ENCODE measurements at regions not wholly inside any gene's neighbourhood (a gene's known extent, or its start where the extent isn't known, plus 50 kb on each side); places are given as distances from the start of the nearest gene placed in this dataset.

GRCh38 chr1:81242103-81242502, 558.6 kb upstream of the ADGRL2 start:
- TF ChIP-seq ZFX (IDR thresholded peaks at IDR 0.05; ENCODE audit: borderline replicate concordance) (no peak), CTCF (IDR thresholded peaks at IDR 0.05) (no peak)
- H3K27ac ChIP-seq: no peak overlapping the region

- no peak overlapping the region for H3K27ac ChIP-seq
- TF ChIP-seq CTCF (IDR thresholded peaks at IDR 0.05): no peak
- TF ChIP-seq ZFX (IDR thresholded peaks at IDR 0.05; ENCODE audit: borderline replicate concordance): no peak
Observed at GRCh38 chr1:81238129-81238528, 562.6 kb upstream of the ADGRL2 start.

- no peak for TF ChIP-seq ZFX (IDR thresholded peaks at IDR 0.05; ENCODE audit: borderline replicate concordance)
- no peak for TF ChIP-seq CTCF (IDR thresholded peaks at IDR 0.05)
- H3K27ac ChIP-seq: no peak overlapping the region
Observed at GRCh38 chr1:81237473-81238089, 563.2 kb upstream of the ADGRL2 start.

DNA sequence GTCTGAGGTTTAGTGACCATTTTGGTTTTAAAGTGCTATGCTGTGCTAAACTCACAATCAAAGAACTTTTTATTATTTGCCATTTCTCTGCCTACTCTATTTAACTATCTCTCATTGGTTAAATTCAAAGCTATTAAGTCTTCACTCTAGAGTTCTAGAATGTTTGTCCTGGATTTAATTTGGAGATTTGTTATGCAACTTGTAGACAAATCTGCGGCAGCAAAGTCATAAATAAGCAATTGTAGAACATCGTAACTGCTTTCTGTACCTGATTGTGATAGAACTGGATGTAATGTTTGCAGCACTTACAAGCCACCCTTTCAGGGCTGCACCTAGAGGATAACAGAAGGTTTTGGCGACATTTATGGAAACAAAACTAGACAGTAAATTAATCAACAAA, 566.5 kb upstream of the ADGRL2 start:
- no peak for TF ChIP-seq ZFX (IDR thresholded peaks at IDR 0.05; ENCODE audit: borderline replicate concordance)
- no peak overlapping the region for H3K27ac ChIP-seq

- H3K27ac ChIP-seq: no peak overlapping the region
- TF ChIP-seq CTCF (IDR thresholded peaks at IDR 0.05) (no peak), ZFX (IDR thresholded peaks at IDR 0.05; ENCODE audit: borderline replicate concordance) (no peak)
Observed at GRCh38 chr1:81233591-81233990, 567.1 kb upstream of the ADGRL2 start.

GRCh38 chr1:81232420-81232819, 568.3 kb upstream of the ADGRL2 start:
- no peak overlapping the region for H3K27ac ChIP-seq
- TF ChIP-seq ZFX (IDR thresholded peaks at IDR 0.05; ENCODE audit: borderline replicate concordance) (no peak), CTCF (IDR thresholded peaks at IDR 0.05) (no peak)

GRCh38 chr1:81231729-81232038, 569.0 kb upstream of the ADGRL2 start:
- no peak overlapping the region for H3K27ac ChIP-seq
- TF ChIP-seq CTCF (IDR thresholded peaks at IDR 0.05): no peak
- no peak for TF ChIP-seq ZFX (IDR thresholded peaks at IDR 0.05; ENCODE audit: borderline replicate concordance)
